NCI-H82 (cell line): ENCODE measurements at regions not wholly inside any gene's neighbourhood (a gene's known extent, or its start where the extent isn't known, plus 50 kb on each side); places are given as distances from the start of the nearest gene placed in this dataset.
A peak's percentile ranks its signal among the peaks of the same experiment; 100 is the strongest.
"Not testable (repeated sequence)": the region's sequence is repeated elsewhere in the genome, so short reads cannot be mapped to it uniquely, and the experiment has no call there.

Source experiments
- DNase-seq: peaks from one replicate; lab custom pipeline; 2025; lab: John Stamatoyannopoulos, UW

DNA sequence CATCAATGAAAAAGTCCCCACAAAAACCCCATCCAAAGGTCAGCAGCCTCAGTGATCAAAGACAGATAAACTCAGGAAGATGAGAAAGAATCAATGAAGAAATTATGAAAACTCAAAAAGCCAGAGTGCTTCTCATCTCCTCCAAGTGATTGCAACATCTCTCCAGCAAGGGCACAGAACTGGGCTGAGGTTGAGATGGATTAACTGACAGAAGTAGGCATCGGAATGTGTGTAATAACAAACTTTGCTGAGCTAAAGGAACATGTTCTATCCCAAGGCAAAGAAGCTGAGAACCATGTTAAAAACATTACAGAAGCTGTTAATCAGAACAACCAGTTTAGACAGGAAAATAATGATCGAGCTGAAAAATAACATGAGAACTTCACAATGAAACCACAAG is 442.8 kb upstream of the SYT4 start:
- no peak for DNase-seq

DNA sequence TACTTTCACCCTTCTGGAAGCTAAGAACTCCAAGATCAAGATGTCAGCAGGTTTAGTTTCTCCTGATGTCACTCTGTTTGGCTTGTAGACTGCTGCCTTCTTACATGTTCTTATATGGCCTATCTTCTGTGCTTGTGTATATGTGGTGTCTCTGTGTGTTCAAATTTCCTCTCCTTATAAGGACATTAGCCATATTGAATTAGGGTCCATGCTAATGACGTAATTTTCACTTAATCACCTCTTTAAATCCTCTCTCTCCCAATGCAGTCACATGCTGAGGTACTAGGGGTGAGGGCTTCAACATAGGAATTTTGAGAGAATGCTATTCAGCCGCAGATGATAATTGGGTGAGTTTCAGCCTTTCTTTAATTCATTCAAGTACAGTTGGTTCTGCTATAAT is 458.3 kb upstream of the SYT4 start:
- no peak for DNase-seq

DNA sequence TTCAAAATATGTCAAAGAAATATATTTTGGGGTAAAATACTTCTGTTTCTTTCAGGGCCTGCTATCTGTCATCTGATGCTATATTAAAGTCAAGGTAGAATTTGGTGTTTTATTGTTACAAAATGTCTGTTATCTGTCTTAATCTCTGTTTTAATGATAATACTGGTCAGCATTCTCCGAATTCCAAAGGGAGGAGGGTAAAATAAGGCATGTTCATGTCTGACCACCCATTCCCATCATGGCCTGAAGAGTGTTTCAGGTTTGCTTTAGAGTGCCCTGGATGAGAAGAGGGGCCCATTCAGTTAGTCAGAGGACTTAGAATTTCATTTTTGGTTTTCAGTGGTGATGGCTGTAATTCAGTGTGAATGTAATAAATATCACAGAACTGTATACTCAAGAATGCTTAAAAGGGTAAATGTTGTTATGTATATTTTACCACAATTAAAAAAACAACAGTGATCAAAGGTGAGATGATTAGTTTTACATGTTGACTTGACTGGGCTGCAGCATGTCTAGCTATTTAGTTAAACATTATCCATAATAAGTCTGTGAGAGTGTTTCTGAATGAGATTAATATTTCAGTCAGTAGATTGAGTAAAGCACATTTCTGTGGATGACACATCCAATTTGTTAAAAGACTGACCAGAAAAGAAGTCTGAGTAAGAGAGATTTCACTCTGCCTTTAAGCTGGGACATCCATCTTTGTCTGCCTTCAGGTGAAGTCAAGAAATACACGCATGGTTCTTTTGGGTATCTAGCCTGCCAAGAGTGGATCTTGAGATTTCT is 467.9 kb upstream of the SYT4 start:
- DNase-seq = no peak

DNA sequence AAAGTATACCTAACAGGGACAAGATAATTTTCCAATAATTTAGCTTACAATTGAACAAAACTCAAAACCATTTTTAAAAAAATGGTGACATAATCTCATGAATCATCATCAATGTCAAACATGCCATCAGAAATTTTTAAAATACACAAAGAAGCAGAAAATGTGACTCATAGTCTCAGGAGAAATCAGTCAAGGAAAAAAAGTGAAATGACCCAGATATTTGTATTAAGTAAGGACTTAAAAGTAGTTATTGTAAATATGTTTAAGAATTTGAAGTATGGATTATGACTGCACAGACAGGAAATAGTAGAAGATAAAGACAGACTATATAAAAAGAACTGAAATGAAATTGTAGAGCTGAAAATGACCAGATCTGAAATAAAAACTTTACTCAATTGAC is 473.9 kb upstream of the SYT4 start:
- DNase-seq = no peak

DNA sequence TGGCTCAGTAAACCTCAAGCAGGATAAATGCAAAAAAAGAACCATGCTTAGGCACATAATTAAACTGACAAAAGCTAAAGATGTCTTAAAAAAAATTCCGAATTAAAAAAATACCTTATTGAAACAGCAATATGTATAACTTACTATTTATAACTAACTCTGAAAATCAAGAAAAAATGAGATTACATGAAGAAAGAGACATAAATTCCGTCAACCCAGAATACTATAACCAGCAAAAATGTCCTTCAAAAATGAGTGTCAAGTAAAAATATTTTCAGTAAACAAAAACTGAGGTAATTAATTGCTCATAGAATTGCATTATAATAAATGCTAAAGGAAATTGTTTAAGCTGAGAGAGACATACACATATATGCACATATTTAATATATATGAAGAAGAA is 474.5 kb upstream of the SYT4 start:
- no peak for DNase-seq

DNA sequence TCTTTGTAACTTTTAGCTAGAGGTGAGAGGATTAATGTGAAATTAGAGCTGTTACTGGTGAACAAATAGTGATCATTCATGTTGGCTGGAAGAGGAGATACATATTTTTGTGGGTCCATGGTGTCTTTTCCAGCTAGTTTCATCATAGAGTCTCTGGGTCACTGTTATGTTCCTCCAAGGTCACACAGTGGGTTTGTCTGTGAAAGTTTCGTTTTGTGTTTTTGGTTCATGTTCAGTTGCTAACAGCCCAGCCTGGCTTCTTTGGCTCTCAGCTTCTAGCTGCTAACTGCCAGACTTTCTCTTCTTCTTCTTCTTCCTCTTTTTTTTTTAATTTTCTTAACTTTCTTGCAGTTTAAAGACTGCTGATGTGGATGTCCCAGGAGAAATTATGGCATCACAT is 480.0 kb upstream of the SYT4 start:
- no peak for DNase-seq

DNA sequence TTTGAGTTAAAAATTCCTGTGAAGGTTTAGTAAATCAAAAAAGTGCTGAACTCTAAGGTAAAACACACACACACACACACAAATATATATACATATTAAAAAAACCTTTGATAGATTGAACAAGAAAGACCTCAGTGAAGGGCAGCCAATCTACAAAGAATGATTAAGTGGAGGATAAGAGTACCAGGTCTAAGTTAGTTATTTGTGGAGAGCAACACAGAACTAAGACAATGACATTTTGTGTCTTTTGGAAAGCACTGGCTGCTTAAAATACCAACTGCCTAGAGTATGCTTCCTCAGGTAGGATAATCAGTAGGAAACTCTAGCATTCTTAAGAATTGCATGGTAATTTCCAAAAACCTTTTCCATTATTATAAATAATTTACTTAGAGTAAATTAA is 481.4 kb upstream of the SYT4 start:
- DNase-seq = no peak

DNA sequence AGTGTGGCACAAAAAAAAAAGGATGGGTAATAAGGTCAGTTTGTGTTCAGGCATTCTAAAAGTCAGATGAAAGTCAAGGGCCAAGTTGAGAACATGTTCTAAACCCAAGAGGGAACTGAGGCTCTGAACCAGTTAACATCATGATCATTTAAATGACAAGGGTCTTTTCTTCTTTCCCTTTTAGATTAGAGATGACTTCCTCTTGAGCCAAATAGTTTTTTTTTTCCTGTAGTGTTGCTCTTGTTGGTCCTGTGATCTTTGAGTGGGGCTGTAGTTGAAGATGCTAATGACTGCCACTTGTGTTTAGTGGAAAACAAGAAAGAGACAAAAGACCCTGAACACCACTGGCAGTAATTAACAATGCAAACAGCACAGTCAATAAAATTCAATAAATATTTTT is 482.7 kb upstream of the SYT4 start:
- DNase-seq = no peak

DNA sequence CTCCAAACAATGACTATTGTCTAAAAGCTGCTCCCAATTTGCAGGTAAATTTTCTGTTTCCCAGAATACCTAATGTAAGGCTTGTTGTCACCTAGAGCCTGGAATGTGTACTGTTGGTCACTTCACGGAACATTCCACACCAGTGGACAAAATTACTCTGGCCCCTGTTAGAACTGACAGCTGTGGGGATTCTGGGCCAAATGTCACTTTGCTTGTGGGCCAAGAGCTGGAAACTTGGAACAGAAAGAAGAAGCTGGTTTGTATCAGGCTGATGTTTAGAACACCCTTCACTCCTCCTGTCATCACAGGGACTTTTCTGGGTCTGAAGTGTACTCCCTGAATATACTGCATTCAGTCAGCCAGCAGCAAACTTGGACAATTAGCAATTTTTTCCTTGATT is 495.6 kb upstream of the SYT4 start:
- DNase-seq = no peak

DNA sequence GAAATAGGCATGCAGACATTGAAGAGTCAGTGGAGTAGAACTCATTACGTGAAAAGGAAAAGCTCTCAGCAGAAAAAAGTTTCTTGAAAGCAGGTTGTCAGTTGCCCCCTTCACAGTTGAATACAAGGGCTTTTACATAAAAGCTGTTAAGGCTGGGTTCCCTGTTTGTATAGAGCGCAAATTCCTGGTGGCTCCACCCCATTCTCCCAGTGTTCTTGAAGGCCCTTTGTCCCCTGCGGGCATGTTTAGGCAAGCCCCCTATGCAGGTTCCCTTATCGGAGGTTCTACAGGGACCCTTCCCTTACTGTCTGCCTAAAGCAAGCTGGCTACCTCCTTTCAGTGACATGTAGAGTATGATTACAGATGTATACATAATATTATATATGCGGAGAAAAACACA is 497.2 kb upstream of the SYT4 start:
- no peak for DNase-seq

DNA sequence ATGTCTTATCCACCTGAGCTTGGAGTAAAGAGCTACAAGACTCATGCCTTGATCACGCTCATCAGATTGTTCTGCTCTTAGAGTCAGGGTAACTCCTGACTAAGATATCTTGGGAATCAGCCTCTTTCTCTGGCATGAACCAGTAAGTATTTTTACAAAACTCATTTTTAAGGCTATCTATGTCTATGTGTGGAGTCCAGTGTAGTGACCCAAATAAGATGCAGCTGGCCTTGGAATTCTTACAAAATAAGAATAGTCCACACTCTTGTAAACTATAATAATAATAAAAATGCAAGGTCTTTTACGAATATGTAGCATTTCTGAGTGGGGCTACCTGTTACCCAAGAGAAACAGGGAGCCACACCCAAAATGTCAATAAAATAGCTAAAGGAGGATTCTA is 498.3 kb upstream of the SYT4 start:
- DNase-seq = no peak

DNA sequence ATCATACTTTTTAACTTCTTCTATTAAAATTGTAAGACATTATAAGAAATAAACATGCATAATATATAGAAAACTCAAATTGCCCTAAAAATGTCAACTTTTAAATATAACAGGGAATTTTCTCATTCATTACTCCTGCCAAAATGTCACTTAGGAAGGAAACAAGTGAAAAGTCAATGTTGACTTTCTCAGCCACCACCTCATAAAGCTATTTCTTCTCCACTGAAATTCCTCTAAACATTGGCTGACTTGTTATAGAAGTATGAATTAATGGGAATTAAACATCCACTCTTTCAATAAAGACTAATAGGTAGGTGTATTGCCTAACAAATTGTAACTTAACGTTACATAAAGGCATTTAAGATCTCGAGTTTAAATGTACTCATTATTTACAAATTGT is 499.7 kb upstream of the SYT4 start:
- no peak for DNase-seq

DNA sequence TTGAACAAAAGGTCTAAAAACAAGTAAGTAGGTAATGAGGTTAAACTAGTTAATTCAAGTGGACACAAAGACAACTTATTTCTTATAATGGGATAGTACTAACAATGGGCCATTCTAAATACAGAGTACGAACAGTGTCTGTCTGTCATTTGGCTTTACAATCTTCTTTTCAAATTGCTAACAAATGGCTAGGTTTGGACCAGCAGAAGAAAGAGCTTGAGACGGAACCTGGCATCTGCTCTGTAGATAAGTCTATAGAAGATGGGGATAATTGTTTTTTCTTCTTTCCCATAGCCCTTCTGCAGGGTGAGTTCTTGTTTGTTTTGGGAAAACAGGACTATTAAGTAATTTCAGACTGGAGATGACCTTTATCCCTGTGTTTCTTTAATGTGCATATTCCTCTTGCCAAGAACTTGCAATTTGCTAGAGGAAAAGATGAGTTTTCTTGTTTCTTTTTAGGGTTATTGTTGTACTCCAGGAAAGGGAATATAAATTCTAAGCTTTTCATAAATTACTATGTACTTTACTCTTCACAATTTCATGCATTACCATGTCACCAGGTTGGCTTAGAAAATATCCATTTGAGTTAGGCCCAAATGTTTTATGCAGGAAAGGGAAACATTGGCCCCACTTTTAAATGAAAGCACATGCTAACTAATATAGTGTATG is 500.5 kb upstream of the SYT4 start:
- DNase-seq = no peak

DNA sequence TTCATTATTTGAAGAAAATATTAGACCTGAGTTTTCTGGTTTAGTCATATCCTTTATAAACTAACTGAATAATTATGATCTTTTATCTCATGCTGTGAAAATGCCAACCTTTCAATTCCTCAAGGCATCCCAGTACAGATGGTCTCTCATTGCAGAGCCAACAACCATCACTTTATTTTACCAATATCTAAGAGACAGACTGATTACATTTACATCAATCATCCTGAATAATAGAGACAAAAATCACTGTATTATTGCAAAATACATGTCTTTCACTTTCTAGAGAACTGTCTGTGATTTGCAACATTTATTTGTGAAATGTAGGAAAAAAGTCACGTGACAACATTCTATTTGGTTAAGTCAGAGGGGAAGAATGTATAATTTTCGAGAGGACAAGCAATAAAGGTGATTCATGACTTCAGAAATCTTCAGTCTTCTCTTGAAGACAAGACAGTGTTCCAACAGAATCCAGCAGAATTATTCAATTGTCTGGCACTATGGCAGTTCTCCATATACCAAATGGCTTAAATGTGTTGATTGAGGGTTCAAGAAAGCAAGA is 503.6 kb upstream of the SYT4 start:
- no peak for DNase-seq

DNA sequence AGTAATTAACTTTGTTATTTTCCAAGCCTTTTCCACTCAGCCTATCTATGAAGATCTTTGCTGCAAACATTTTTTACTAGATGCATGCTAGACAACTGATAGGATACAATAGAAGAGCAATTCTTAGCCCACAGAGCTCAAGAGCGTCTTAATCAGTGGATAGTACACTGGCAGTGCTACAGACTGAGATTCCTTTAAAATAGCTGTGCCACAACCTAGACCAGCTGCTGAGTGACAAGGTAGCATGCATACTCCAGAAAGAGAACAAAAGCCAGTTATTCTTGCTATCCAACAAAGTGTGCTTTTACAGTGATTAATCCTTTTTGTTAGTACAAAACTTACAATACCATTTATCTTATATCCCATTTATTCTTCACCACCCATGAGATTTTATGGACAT is 507.9 kb upstream of the SYT4 start:
- DNase-seq = no peak

DNA sequence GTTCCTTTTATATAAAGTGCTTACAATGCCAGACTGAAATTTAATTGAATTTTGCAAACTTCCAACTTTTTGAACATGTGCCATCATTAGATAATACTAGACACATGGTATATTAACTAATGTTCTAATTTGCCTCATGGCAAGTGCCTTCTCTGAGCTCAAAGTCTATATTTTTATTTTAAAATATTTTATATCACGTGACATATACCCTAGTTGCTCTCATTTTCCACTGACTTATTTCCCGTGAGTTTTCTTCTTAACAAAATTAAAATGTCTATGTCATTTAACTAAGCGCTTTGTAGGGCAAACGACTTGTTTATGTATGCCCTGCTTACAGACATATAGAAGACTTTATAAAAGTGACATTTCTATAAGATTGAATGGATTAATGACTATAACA is 509.6 kb upstream of the SYT4 start:
- DNase-seq = no peak

DNA sequence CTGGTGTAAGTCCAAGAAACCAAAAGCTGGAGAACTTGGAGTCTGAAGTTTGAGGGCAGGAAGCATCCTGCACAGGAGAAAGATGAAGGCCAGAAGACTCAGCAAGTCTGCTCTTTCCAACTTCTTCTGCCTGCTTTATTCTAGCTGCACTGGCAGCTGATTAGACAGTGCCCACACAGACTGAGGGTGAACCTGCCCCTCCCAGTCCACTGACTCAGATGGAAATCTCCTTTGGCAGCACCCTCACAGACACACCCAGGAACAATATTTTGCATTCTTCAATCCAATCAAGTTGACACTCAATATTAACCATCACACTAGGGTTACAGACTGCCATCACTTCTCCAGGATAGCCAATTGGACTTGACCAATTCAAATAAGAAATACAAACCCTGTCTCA is 510.4 kb upstream of the SYT4 start:
- not testable (repeated sequence) for DNase-seq

DNA sequence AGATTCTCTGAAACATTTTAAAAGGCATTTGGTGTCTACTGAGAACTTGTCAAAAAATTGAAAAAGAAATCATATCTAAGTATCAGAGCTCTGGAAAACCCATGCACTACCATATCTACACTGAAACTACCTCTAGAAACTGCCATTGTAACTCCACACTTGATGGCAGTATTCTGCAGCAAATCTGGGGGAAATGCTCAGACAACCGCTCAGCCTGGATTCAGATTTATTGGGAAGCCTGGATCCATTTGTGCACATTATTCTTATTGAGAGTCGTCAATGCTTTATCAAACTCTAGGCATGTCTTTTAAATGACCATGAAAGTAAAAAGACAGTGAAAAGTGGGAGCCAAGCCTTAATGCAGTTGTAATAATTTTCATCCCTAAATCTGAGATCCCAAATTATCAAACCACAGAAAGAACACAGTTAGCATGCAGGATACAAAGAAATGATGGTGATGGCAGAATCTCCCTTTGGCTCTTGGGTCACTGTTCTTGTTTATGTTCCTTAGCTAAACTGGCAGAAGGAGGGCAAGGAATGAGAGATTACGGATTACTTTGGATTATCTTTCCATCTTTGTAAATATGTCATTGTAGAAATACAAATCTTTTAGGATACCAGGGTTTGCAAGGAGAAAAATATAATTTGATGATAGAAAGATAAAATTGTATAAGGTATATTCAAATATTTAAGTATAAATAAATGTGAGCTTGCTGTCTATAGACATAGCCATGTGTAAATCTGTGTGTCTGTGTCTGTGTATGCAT is 512.1 kb upstream of the SYT4 start:
- peak; percentile 18 for DNase-seq

DNA sequence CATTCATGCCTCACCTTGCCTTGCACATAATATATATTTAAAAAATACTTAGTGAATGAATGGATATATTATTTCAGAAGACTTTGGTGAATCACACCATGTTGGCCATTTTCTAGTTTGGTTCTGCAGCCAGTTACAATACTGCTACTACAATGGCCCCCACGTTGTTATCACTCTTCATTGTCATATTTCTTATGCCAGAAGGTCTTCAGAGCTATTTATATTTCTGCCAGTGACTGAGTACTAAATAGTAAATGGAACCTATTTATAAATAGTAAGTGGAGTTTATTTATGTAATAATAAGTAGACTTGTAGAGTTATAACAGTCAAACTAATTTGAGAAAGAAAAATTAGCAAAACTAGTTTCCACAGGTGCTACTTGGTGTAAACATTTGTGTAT is 516.6 kb upstream of the SYT4 start:
- DNase-seq = no peak

DNA sequence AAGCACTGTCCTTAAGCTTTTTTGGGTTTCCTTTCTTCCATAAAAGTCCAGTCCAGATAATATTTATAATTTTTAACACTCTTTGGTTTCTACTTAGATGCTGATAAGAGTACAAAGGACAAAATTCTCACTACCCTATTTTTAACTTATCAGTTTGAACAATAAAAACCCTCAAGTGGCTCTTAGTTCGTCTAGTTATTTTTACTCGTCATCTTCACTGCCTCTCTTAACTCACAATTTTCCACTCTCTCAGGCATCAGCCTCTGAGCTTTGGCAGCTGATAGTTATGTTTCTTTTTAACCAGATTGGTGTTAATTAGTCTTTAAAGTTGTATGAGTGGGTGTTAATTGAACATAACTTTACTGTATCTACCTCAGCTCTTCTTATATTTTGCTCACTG is 517.1 kb upstream of the SYT4 start:
- no peak for DNase-seq

DNA sequence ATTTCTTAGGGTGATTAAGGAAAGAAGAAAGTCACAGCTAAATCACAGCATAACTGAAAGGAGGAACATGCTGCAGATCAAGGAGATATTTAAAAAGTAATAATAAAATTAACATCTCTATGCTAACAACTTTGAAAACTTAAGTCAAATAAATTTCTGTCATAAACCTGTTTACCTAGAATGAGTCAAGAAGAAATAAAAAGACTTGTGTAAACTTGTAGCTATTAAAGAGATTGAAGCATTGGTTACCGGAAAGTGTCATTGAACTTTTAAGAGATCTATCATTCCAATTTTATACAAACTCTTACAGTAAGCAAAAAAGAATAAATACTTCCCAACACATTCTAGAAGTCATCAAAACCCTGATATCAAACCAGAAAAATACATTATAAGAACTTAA is 520.1 kb upstream of the SYT4 start:
- no peak for DNase-seq

DNA sequence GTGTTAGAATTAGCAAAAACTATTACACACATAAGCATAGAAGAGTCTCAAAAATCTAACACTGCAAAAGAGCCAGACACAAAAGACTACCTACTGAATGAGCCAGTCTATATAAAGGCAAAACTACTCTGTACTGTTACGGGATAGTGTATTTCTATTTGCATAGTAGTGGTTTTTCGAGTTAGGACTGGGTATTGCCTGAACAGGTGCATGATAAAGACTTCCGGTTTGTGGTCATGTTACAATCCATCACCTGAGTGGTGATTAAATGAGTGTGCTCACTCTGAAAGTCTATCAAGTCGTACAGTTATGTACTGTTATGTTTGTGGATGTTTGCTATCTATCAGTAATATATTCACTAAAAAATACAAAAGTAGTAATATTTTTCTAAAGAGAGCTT is 523.3 kb upstream of the SYT4 start:
- DNase-seq = no peak

DNA sequence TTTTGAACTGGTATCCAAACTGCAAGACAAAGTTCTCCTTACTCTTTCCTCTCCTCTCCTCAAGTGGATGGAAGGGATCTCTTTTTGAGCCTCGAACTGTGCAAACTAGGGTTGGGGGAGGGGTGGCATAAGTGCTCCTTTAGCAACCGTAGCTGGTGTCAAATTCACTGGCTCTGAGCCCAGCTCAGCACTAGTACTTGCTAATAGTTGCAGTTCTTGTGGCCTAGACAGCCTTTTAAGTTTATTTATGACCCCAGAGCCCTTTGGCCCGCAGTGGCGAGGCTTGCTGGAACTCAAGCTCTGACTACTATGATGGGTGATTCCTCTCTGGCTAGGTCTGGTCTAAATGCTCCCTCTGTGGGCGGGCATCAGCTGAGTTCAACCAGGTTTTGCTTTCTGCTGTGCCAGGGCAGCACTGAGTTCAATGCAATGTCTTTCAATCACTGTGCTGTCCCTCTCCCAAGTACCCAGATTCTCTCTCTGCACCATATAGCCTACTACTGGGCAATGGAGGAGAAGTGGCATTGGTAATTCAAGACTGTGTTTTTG is 528.4 kb upstream of the SYT4 start:
- DNase-seq = no peak
